ENCODE measurements at regions not wholly inside any gene's neighbourhood (a gene's known extent, or its start where the extent isn't known, plus 50 kb on each side); places are given as distances from the start of the nearest gene placed in this dataset.

- no peak for TF ChIP-seq SIX5 (IDR thresholded peaks at IDR 0.05; ENCODE audit: low read depth, low read length, severe bottlenecking)
- no peak for TF ChIP-seq CTCF (IDR thresholded peaks at IDR 0.05 in 2 of 3, conservative IDR thresholded peaks at IDR 0.05 in 1 of 3; ENCODE audit: control insufficient read depth in 2 of 3, extremely low read depth in 1 of 3, insufficient read depth in 1 of 3, low read depth in 3 of 3, low read length in 3 of 3)
- TF ChIP-seq HDGF (IDR thresholded peaks at IDR 0.05) = no peak
- no peak for TF ChIP-seq POLR2AphosphoS2 (IDR thresholded peaks at IDR 0.05; ENCODE audit: low read depth, low read length)
These were observed 269.4 kb upstream of the FN1 start for GRCh38 chr2:215705281-215705680.
